CD14-positive monocyte (primary cell): ENCODE measurements at regions not wholly inside any gene's neighbourhood (a gene's known extent, or its start where the extent isn't known, plus 50 kb on each side); places are given as distances from the start of the nearest gene placed in this dataset.
"Not testable (repeated sequence)": the region's sequence is repeated elsewhere in the genome, so short reads cannot be mapped to it uniquely, and the experiment has no call there.

Source experiments
- DNase-seq, 3 donors: peaks; one replicate each; pipeline ENCODE4 v3.0.0-alpha.2; 2011 to 2022
- H2AFZ ChIP-seq: 2 replicates; pipeline ENCODE4 v1.6.0; 2012; ENCODE audit warnings: mild to moderate bottlenecking, low read depth, low read length, inconsistent platforms; ENCODE audit not compliant: insufficient read depth, poor library complexity, severe bottlenecking
- H3K27ac ChIP-seq, 2 donors: 1 replicate in 1 of 2; 2 replicates in 1 of 2; pipeline ENCODE4 v1.5.1; 2012 to 2013; ENCODE audit warnings: low read length in 2 of 2, control low read depth in 1 of 2, inconsistent platforms in 1 of 2, low read depth in 1 of 2, mild to moderate bottlenecking in 1 of 2
- H3K27me3 ChIP-seq, 2 donors: one replicate each; pipeline versions ENCODE4 v1.6.0 to v1.6.1; 2011 to 2013; ENCODE audit warnings: low read length in 2 of 2; ENCODE audit not compliant: control insufficient read depth in 2 of 2, insufficient read depth in 2 of 2
- H3K36me3 ChIP-seq, 2 donors: replicated peaks in 1 of 2; 1 replicate in 1 of 2; 2 replicates in 1 of 2; pipeline versions ENCODE4 v1.5.1 to v1.6.1; 2012 to 2013; ENCODE audit warnings: low read length in 2 of 2, control low read depth in 1 of 2, inconsistent platforms in 1 of 2, mild to moderate bottlenecking in 1 of 2; ENCODE audit not compliant: insufficient read depth in 2 of 2, control insufficient read depth in 1 of 2
- H3K4me1 ChIP-seq, 2 donors: 1 replicate in 1 of 2; 2 replicates in 1 of 2; pipeline versions ENCODE4 v1.5.1 to v1.6.1; 2012 to 2013; ENCODE audit warnings: low read length in 2 of 2, control low read depth in 1 of 2, inconsistent platforms in 1 of 2, mild to moderate bottlenecking in 1 of 2, moderate library complexity in 1 of 2; ENCODE audit not compliant: insufficient read depth in 2 of 2, control insufficient read depth in 1 of 2
- H3K4me2 ChIP-seq: replicated peaks from 2 replicates; pipeline ENCODE3; 2012; ENCODE audit warnings: low read length, moderate library complexity, mild to moderate bottlenecking; ENCODE audit not compliant: poor library complexity, severe bottlenecking; ENCODE audit errors: extremely low read depth
- H3K4me3 ChIP-seq, 3 experiments: fragments of 200-600 bp in 1 of 3; sonication (generic) in 1 of 3; replicated peaks in 1 of 3; 1 replicate in 2 of 3; 2 replicates in 1 of 3; pipeline ENCODE4 v1.5.1; 2011 to 2013; ENCODE audit warnings: low read length in 3 of 3, mild to moderate bottlenecking in 3 of 3, control low read depth in 2 of 3, low read depth in 2 of 3, inconsistent platforms in 1 of 3, moderate library complexity in 1 of 3
- H3K79me2 ChIP-seq: 2 replicates; pipeline ENCODE4 v1.6.0; 2012; ENCODE audit warnings: mild to moderate bottlenecking, control low read depth, inconsistent platforms, low read length, moderate library complexity; ENCODE audit not compliant: insufficient read depth
- H3K9ac ChIP-seq: 2 replicates; pipeline ENCODE4 v1.6.0; 2017; ENCODE audit warnings: low read length, mild to moderate bottlenecking; ENCODE audit not compliant: insufficient read depth, poor library complexity, severe bottlenecking
- H3K9me3 ChIP-seq, 2 donors: replicated peaks in 1 of 2; 1 replicate in 1 of 2; 2 replicates in 1 of 2; pipeline versions ENCODE4 v1.5.1 to v1.6.1; 2012 to 2013; ENCODE audit warnings: low read length in 2 of 2, control low read depth in 1 of 2; ENCODE audit not compliant: control insufficient read depth in 1 of 2, insufficient read depth in 1 of 2
- H4K20me1 ChIP-seq: 2 replicates; pipeline ENCODE4 v1.6.0; 2012; ENCODE audit warnings: mild to moderate bottlenecking, low read length, control low read depth, moderate library complexity; ENCODE audit not compliant: insufficient read depth
- H3K27ac Mint-ChIP-seq, 7 donors: one replicate each; pipeline ENCODE4 v1.8.0; 2020; ENCODE audit warnings: mild to moderate bottlenecking in 7 of 7, mixed read lengths in 7 of 7, moderate library complexity in 6 of 7, inconsistent platforms in 2 of 7
- H3K27me3 Mint-ChIP-seq, 3 donors: one replicate each; pipeline ENCODE4 v1.8.0; 2021 to 2022; ENCODE audit warnings: low read depth in 3 of 3, mild to moderate bottlenecking in 3 of 3, mixed read lengths in 3 of 3, moderate library complexity in 3 of 3, inconsistent platforms in 1 of 3
- H3K36me3 Mint-ChIP-seq, 2 donors: one replicate each; pipeline ENCODE4 v1.8.0; 2020; ENCODE audit warnings: mixed read lengths in 2 of 2, inconsistent platforms in 1 of 2, mild to moderate bottlenecking in 1 of 2
- H3K4me1 Mint-ChIP-seq: one replicate; pipeline ENCODE4 v1.8.0; 2020; ENCODE audit warnings: mild to moderate bottlenecking, mixed read lengths
- H3K4me3 Mint-ChIP-seq, 2 donors: one replicate each; pipeline ENCODE4 v1.8.0; 2020; ENCODE audit warnings: mild to moderate bottlenecking in 2 of 2, mixed read lengths in 2 of 2, moderate library complexity in 1 of 2
- H3K9me3 Mint-ChIP-seq, 7 donors: one replicate each; pipeline ENCODE4 v1.8.0; 2020 to 2022; ENCODE audit warnings: mixed read lengths in 7 of 7, mild to moderate bottlenecking in 6 of 7, moderate library complexity in 6 of 7, inconsistent platforms in 2 of 7
- WGBS: methylation state at CpG from one replicate; pipeline ENCODE4 v1.1.5; 2013; ENCODE audit warnings: missing lambda C conversion rate; ENCODE audit not compliant: insufficient coverage; 5-methylcytosine and 5-hydroxymethylcytosine counted together
- intact Hi-C, 2 donors: fragments of 100-400 bp; cut with micrococcal nuclease; formaldehyde crosslinking; loops; one replicate each; pipeline versions ENCODE4 v1.15.0 to v1.15.1; 2023
- TF ChIP-seq, protein P1 (sequence below): fragments of 200-600 bp; IDR thresholded peaks from one replicate; pipeline ENCODE4 v1.8.0; 2022; ENCODE audit warnings: antibody characterized with exemption, mild to moderate bottlenecking

DNA sequence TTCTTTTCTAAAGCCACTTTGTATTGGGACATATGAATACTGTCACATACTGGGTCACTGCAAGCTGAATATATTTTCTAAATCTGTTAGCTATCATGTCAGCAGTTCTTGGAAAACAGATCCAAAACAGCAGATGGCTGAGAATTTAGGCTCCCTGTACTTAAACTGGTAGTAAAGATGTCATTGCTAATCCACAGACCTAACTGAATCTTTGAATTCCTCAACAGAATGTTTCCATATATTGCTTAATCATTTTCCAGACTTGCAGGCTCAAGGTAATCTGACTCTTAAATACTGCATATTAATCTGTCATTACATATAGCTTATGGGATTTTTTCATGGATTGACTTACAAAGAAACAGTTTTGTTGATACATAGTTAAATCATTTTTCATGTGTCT, 639.0 kb upstream of the KLHL1 start:
- Histone ChIP-seq H3K9me3 (no peaks in the 10 kb centered on the region), H3K4me1 (no peaks in the 10 kb centered on the region), H3K27me3 (no peaks in the 10 kb centered on the region), H4K20me1 (no peaks in the 10 kb centered on the region), H3K9ac (no peak overlapping the region), H3K4me2 (no peak overlapping the region), H3K36me3 (no peaks in the 10 kb centered on the region), H3K4me3 (no peak overlapping the region), H3K79me2 (no peaks in the 10 kb centered on the region), H2AFZ (no peak overlapping the region), H3K27ac (no peak overlapping the region)
- peaks cover 1 to 8% (median 3%) of the 10 kb centered on the region in 7 donors for H3K9me3 Mint-ChIP-seq
- intact Hi-C loops: no loop called here
- H3K4me3 Mint-ChIP-seq: no peak overlapping the region
- no peaks in the 10 kb centered on the region for H3K4me1 Mint-ChIP-seq
- DNase-seq: no peak
- no peaks in the 10 kb centered on the region for H3K36me3 Mint-ChIP-seq
- TF ChIP-seq, protein P1, sequence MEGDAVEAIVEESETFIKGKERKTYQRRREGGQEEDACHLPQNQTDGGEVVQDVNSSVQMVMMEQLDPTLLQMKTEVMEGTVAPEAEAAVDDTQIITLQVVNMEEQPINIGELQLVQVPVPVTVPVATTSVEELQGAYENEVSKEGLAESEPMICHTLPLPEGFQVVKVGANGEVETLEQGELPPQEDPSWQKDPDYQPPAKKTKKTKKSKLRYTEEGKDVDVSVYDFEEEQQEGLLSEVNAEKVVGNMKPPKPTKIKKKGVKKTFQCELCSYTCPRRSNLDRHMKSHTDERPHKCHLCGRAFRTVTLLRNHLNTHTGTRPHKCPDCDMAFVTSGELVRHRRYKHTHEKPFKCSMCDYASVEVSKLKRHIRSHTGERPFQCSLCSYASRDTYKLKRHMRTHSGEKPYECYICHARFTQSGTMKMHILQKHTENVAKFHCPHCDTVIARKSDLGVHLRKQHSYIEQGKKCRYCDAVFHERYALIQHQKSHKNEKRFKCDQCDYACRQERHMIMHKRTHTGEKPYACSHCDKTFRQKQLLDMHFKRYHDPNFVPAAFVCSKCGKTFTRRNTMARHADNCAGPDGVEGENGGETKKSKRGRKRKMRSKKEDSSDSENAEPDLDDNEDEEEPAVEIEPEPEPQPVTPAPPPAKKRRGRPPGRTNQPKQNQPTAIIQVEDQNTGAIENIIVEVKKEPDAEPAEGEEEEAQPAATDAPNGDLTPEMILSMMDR: no peak
- H3K27ac Mint-ChIP-seq: no peak overlapping the region
- H3K27me3 Mint-ChIP-seq: no peaks in the 10 kb centered on the region

DNA sequence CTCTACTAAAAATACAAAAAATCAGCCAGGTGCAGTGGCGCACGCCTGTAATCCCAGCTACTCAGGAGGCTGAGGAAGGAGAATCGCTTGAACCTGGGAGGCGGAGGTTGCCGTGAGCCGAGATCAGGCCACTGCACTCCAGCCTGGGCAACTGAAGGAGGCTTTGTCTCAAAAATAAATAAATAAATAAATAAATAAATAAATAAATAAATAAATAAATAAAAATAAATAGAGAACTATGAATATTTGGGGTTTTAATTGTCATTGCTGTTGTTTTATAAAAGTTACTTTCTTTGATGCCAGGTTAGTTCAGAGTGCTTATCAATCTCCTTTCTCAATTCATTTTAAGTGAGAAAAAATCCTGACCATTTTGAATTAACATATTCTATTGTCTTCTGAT, 638.2 kb upstream of the KLHL1 start:
- DNase-seq, H3K4me3 Mint-ChIP-seq, H3K4me1 Mint-ChIP-seq, H3K27ac Mint-ChIP-seq, H4K20me1 ChIP-seq, intact Hi-C loops, H3K27me3 Mint-ChIP-seq, H3K4me3 ChIP-seq, H3K9me3 Mint-ChIP-seq, H3K27ac ChIP-seq, H3K4me1 ChIP-seq, H3K9me3 ChIP-seq, H3K36me3 Mint-ChIP-seq, H3K9ac ChIP-seq, H3K27me3 ChIP-seq, H2AFZ ChIP-seq, H3K36me3 ChIP-seq, H3K4me2 ChIP-seq, H3K79me2 ChIP-seq: not testable (repeated sequence)
- WGBS: 94% methylated on average over 2 of the region's 6 CpGs
